ENCODE measurements at regions not wholly inside any gene's neighbourhood (a gene's known extent, or its start where the extent isn't known, plus 50 kb on each side); places are given as distances from the start of the nearest gene placed in this dataset.

DNA sequence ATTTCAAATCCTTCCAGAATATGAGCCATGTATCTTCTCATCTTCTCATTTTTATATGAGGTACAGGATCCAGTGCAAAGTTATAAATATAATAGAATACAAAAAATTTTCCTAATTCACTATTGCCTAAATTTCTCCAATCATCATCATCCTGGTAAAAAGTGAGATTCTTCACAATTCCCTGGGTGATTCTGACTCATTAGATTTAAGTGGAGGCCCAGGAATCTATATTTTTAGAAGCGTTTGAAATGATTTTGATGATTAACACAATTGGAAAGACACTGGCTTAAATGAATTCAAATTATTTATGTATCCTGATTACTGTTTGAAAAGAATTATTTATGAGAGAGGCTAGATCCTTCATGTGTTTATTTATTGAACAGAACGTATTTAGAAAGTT lies 380.3 kb upstream of the PDE3A start:
- TF ChIP-seq, protein P1, sequence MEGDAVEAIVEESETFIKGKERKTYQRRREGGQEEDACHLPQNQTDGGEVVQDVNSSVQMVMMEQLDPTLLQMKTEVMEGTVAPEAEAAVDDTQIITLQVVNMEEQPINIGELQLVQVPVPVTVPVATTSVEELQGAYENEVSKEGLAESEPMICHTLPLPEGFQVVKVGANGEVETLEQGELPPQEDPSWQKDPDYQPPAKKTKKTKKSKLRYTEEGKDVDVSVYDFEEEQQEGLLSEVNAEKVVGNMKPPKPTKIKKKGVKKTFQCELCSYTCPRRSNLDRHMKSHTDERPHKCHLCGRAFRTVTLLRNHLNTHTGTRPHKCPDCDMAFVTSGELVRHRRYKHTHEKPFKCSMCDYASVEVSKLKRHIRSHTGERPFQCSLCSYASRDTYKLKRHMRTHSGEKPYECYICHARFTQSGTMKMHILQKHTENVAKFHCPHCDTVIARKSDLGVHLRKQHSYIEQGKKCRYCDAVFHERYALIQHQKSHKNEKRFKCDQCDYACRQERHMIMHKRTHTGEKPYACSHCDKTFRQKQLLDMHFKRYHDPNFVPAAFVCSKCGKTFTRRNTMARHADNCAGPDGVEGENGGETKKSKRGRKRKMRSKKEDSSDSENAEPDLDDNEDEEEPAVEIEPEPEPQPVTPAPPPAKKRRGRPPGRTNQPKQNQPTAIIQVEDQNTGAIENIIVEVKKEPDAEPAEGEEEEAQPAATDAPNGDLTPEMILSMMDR (conservative IDR thresholded peaks at IDR 0.05; ENCODE audit: low read length), result no peak
- TF ChIP-seq EZH2phosphoT487 (IDR thresholded peaks at IDR 0.05; ENCODE audit: borderline replicate concordance), result no peak
